Mucosa of descending colon (tissue), 3 donors: ENCODE measurements at regions not wholly inside any gene's neighbourhood (a gene's known extent, or its start where the extent isn't known, plus 50 kb on each side); places are given as distances from the start of the nearest gene placed in this dataset.

Experiments
- ATAC-seq: fragments of 200-7000 bp; cut with Tn5 transposase; one replicate; pipeline ENCODE4 v1.9.1; 2020; ENCODE audit warnings: mild to moderate bottlenecking, moderate library complexity
- DNase-seq, 3 donors: peaks; one replicate each; pipeline ENCODE4 v3.0.0-alpha.2; 2020
- H3K36me3 ChIP-seq: fragments of 200-600 bp; one replicate; pipeline ENCODE4 v1.8.0; 2021; ENCODE audit warnings: low read depth, mild to moderate bottlenecking
- H3K4me1 ChIP-seq: fragments of 200-600 bp; one replicate; pipeline ENCODE4 v1.8.0; 2021; ENCODE audit warnings: low read depth, mild to moderate bottlenecking
- H3K4me3 ChIP-seq: fragments of 200-600 bp; one replicate; pipeline ENCODE4 v1.8.0; 2021; ENCODE audit warnings: mild to moderate bottlenecking
- H3K9me3 ChIP-seq: fragments of 200-600 bp; one replicate; pipeline ENCODE4 v1.8.0; 2021; ENCODE audit warnings: mild to moderate bottlenecking
- intact Hi-C, 2 donors: fragments of 100-400 bp; cut with DNase I in 1 of 2; cut with micrococcal nuclease in 1 of 2; formaldehyde crosslinking; loops; one replicate each; pipeline versions ENCODE4 v1.11.0 to v1.11.1; 2022; cut with DNase I, micrococcal nuclease
- TF ChIP-seq, protein P1 (sequence below): fragments of 200-600 bp; IDR thresholded peaks from one replicate; pipeline ENCODE4 v1.8.0; 2022; ENCODE audit warnings: antibody characterized with exemption, mild to moderate bottlenecking
- donor health status: DM: no; HTN: no; CAD: no; lungs with moderate emphysema.
- donor health status: DM: no; HTN: no; CAD: no.
- donor health status: DM: no; HTN: yes; CAD: no.

DNA sequence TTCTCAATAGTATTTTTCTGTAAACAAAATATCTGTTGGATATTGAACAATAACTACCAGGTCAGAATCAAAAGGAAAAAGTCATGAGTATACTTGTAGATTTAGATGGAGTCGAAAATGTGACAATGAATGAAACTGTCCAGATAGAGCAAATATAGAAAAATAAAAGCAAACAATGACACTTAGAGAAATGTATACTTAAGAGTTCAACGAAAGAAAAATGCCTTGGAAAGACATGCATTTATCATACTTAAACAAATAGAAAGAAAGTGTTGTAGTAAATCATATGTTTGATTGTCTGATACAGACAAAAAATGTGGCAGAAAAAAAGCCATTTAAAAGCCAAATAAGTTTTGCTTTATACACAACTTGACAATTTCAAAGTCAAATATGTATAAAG, 571.2 kb upstream of the MGAT4C start:
- no peaks in the 10 kb centered on the region for H3K9me3 ChIP-seq
- DNase-seq, result no peak
- TF ChIP-seq, protein P1, sequence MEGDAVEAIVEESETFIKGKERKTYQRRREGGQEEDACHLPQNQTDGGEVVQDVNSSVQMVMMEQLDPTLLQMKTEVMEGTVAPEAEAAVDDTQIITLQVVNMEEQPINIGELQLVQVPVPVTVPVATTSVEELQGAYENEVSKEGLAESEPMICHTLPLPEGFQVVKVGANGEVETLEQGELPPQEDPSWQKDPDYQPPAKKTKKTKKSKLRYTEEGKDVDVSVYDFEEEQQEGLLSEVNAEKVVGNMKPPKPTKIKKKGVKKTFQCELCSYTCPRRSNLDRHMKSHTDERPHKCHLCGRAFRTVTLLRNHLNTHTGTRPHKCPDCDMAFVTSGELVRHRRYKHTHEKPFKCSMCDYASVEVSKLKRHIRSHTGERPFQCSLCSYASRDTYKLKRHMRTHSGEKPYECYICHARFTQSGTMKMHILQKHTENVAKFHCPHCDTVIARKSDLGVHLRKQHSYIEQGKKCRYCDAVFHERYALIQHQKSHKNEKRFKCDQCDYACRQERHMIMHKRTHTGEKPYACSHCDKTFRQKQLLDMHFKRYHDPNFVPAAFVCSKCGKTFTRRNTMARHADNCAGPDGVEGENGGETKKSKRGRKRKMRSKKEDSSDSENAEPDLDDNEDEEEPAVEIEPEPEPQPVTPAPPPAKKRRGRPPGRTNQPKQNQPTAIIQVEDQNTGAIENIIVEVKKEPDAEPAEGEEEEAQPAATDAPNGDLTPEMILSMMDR, result no peak
- H3K4me1 ChIP-seq, result no peaks in the 10 kb centered on the region
- no peak for ATAC-seq
- no peak overlapping the region for H3K4me3 ChIP-seq
- no peaks in the 10 kb centered on the region for H3K36me3 ChIP-seq
- intact Hi-C loops, result no loop called here

DNA sequence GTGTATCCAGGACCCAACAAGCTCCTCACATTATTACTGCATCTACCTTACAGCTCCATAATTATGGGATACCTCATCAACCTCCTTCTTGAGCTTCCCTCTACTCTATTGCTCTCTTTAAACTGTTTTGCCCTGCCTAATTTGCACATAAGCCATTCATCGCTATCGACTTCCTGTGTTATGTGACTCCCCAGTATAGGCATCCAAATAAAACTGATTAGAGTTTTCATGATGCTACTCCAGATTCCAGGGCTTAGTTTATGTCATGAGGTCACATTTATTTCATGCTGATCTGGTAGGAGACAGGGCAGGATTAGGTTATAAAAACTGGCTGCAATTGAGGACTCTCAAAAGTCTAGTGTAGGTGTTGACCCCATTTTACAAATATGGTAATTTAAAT, 569.9 kb upstream of the MGAT4C start:
- intact Hi-C loops, result no loop called here
- H3K9me3 ChIP-seq, result no peaks in the 10 kb centered on the region
- TF ChIP-seq, protein P1, result no peak
- H3K4me3 ChIP-seq, result no peak overlapping the region
- no peaks in the 10 kb centered on the region for H3K36me3 ChIP-seq
- ATAC-seq, result no peak
- no peaks in the 10 kb centered on the region for H3K4me1 ChIP-seq
- no peak for DNase-seq

DNA sequence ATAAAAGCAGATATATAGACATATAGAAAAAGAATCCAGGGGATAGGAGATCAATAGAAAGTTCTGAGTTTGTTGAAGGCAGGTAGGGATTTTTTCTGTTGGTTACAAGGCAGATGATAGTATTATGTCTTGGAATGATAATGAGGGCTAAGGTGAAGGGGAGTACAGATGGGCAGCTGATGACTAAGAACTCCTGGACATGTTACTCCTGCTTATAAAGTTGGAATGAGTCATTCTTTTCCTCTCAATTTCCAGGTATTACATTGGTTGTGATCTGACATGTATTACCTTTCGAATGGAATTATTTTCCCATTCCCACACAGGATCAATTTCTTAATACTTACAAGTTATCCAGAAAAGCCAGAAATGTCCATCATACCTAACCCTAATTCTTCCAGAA, 545.2 kb upstream of the MGAT4C start:
- TF ChIP-seq, protein P1, result no peak
- H3K9me3 ChIP-seq, result no peaks in the 10 kb centered on the region
- no peak for ATAC-seq

GRCh38 chr12:86799616-86800015, 543.4 kb upstream of the MGAT4C start:
- DNase-seq, result no peak
- H3K36me3 ChIP-seq, result no peaks in the 10 kb centered on the region
- TF ChIP-seq, protein P1, result no peak
- no peak overlapping the region for H3K4me3 ChIP-seq
- intact Hi-C loops, result no loop called here
- H3K4me1 ChIP-seq, result no peaks in the 10 kb centered on the region
- H3K9me3 ChIP-seq, result no peaks in the 10 kb centered on the region
- ATAC-seq, result no peak

More for the DNA sequence above, 545.2 kb upstream of the MGAT4C start:
- intact Hi-C loops, result no loop called here
- Histone ChIP-seq H3K4me3 (no peak overlapping the region), H3K36me3 (no peaks in the 10 kb centered on the region), H3K4me1 (no peaks in the 10 kb centered on the region)
- no peak for DNase-seq

DNA sequence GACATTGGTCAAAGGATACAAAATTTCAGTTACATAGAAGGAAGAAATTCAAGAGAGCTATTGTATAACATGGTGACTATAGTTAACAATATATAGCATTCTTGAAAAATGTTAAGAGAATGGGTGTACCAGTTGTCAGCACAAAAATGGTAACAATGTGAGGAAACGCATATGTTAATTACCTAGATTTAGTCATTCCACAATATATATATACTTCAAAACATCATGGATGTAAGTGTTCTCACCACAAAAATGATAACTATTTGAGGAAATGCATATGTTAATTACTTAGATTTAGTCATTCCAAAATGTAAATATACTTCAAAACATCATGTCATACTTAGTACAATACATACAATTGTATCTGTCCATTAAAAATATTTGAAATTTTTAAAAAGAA, 540.4 kb upstream of the MGAT4C start:
- DNase-seq, result no peak
- intact Hi-C loops, result no loop called here
- Histone ChIP-seq H3K36me3 (no peaks in the 10 kb centered on the region), H3K4me3 (no peak overlapping the region), H3K4me1 (no peaks in the 10 kb centered on the region), H3K9me3 (no peaks in the 10 kb centered on the region)
- TF ChIP-seq, protein P1, result no peak
- ATAC-seq, result no peak

GRCh38 chr12:86788661-86789060, 532.5 kb upstream of the MGAT4C start:
- no peak for DNase-seq
- TF ChIP-seq, protein P1, result no peak
- no peak for ATAC-seq
- no peaks in the 10 kb centered on the region for H3K9me3 ChIP-seq
- no peaks in the 10 kb centered on the region for H3K36me3 ChIP-seq
- intact Hi-C loops, result no loop called here
- H3K4me3 ChIP-seq, result no peak overlapping the region
- no peaks in the 10 kb centered on the region for H3K4me1 ChIP-seq
